GM12878 (cell line): ENCODE measurements at regions not wholly inside any gene's neighbourhood (a gene's known extent, or its start where the extent isn't known, plus 50 kb on each side); places are given as distances from the start of the nearest gene placed in this dataset.

Experiments
- ATAC-seq: fragments of 200-7000 bp; cut with Tn5 transposase; 3 replicates; pipeline ENCODE4 v1.9.1; 2020; ENCODE audit warnings: mild to moderate bottlenecking, moderate library complexity
- BruUV-seq: library from RNA; stranded (reverse); fragments of 400-500 nt; replicated peaks from 2 replicates; lab custom pipeline; 2021; lab: Mats Ljungman, UMichigan
- CTCF ChIA-PET: fragments of 300-600 bp; sonication (Branson Sonifier 250); formaldehyde crosslinking; extraction: SDS; loops from one replicate; lab custom pipeline; 2021; ENCODE audit warnings: inconsistent platforms; lab: Yijun Ruan, JAX
- POLR2A ChIA-PET: fragments of 350-600 bp; formaldehyde crosslinking; extraction: SDS; loops from one replicate; lab custom pipeline; 2021; ENCODE audit warnings: inconsistent platforms; lab: Charles Lee
- RAD21 ChIA-PET: fragments of 300-600 bp; sonication (Branson Sonifier 250); formaldehyde crosslinking; loops from one replicate; lab custom pipeline; 2023; ENCODE audit warnings: antibody characterized with exemption; ENCODE audit not compliant: unreplicated experiment; lab: Charles Lee
- SMC1A ChIA-PET: fragments of 300-600 bp; sonication (Branson Sonifier 250); formaldehyde crosslinking; loops from one replicate; lab custom pipeline; 2023; ENCODE audit not compliant: unreplicated experiment, uncharacterized antibody; lab: Charles Lee
- DNase-seq: peaks from one replicate; pipeline ENCODE4 v3.0.0-alpha.2; 2011; ENCODE audit warnings: low read depth, low spot score
- FAIRE-seq: peaks from 3 replicates; lab custom pipeline; 2011; peaks lifted over from hg19 to GRCh38; lab: Jason Lieb, UNC
- H2AFZ ChIP-seq: 2 replicates; pipeline ENCODE4 v1.6.0; 2011; ENCODE audit warnings: low read depth, low read length, control low read depth; ENCODE audit not compliant: control insufficient read depth
- H3K27ac ChIP-seq: 2 replicates; pipeline ENCODE4 v1.5.1; 2011; ENCODE audit warnings: control low read depth; ENCODE audit not compliant: control insufficient read depth, insufficient read depth
- H3K27me3 ChIP-seq, 2 experiments: replicated peaks in 1 of 2; 2 replicates each; pipeline versions ENCODE4 v1.6.0 to v1.6.1; 2011; ENCODE audit warnings: low read length in 1 of 2; ENCODE audit not compliant: control insufficient read depth in 2 of 2, insufficient read depth in 2 of 2
- H3K36me3 ChIP-seq, 2 experiments: 2 replicates each; pipeline ENCODE4 v1.5.1; 2011; ENCODE audit warnings: low read length in 1 of 2; ENCODE audit not compliant: control insufficient read depth in 2 of 2, insufficient read depth in 2 of 2
- H3K4me1 ChIP-seq: 2 replicates; pipeline ENCODE4 v1.6.1; 2011; ENCODE audit warnings: mild to moderate bottlenecking, low read length, moderate library complexity, mixed read lengths; ENCODE audit not compliant: control insufficient read depth, insufficient read depth
- H3K4me2 ChIP-seq: 2 replicates; pipeline ENCODE4 v1.6.0; 2011; ENCODE audit warnings: control low read depth; ENCODE audit not compliant: control insufficient read depth, insufficient read depth
- H3K4me3 ChIP-seq: fragments of 200-600 bp; sonication (generic); 2 replicates; pipeline ENCODE4 v1.5.1; 2016
- H3K79me2 ChIP-seq: 2 replicates; pipeline ENCODE4 v1.6.0; 2011; ENCODE audit warnings: low read length; ENCODE audit not compliant: control insufficient read depth, insufficient read depth
- H3K9ac ChIP-seq: 2 replicates; pipeline ENCODE4 v1.8.0; 2011; ENCODE audit warnings: low read length, control low read depth, mixed read lengths; ENCODE audit not compliant: control insufficient read depth, insufficient read depth
- H3K9me3 ChIP-seq: replicated peaks from 3 replicates; pipeline ENCODE4 v1.5.1; 2011; ENCODE audit warnings: mild to moderate bottlenecking, low read length; ENCODE audit not compliant: control insufficient read depth, insufficient read depth
- H4K20me1 ChIP-seq: 2 replicates; pipeline ENCODE4 v1.6.0; 2011; ENCODE audit not compliant: control insufficient read depth, insufficient read depth
- CBX5 ChIP-seq: sonication (generic); IDR thresholded peaks from 2 replicates; pipeline ENCODE4 v1.6.1; 2016; ENCODE audit warnings: low read depth, moderate library complexity, mild to moderate bottlenecking, inconsistent platforms
- FOS ChIP-seq: IDR thresholded peaks from 3 replicates; pipeline ENCODE4 v1.6.1; 2011; ENCODE audit warnings: borderline replicate concordance; ENCODE audit not compliant: insufficient read length; ENCODE audit errors: extremely low read depth
- KAT2A ChIP-seq: conservative IDR thresholded peaks from 2 replicates; pipeline ENCODE4 v1.6.1; 2011; ENCODE audit warnings: low read depth, low read length; ENCODE audit not compliant: control insufficient read depth
- MYB ChIP-seq: fragments of 150-350 bp; IDR thresholded peaks from 2 replicates; pipeline ENCODE4 v1.6.1; 2014; ENCODE audit warnings: mild to moderate bottlenecking, low read depth, low read length, borderline replicate concordance
- NFYA ChIP-seq: IDR thresholded peaks from 2 replicates; pipeline ENCODE4 v1.6.1; 2011; ENCODE audit warnings: low read depth, mild to moderate bottlenecking, low read length, improper control_type of control experiment, borderline replicate concordance
- NFYB ChIP-seq: IDR thresholded peaks from 2 replicates; pipeline ENCODE4 v1.6.1; 2011; ENCODE audit warnings: low read depth, mild to moderate bottlenecking, low read length, improper control_type of control experiment, moderate library complexity; ENCODE audit not compliant: insufficient read depth
- NR2F1 ChIP-seq: fragments of 450-650 bp; conservative IDR thresholded peaks from 2 replicates; pipeline ENCODE4 v1.6.1; 2017; ENCODE audit warnings: mild to moderate bottlenecking
- PBX3 ChIP-seq: IDR thresholded peaks from 2 replicates; pipeline ENCODE4 v1.6.1; 2011; ENCODE audit warnings: mild to moderate bottlenecking, low read depth, low read length, moderate library complexity; ENCODE audit not compliant: insufficient replicate concordance
- SIN3A ChIP-seq: IDR thresholded peaks from 2 replicates; pipeline ENCODE4 v1.6.1; 2012; ENCODE audit warnings: low read depth, low read length, improper control_type of control experiment
- SMAD5 ChIP-seq: IDR thresholded peaks from 2 replicates; pipeline ENCODE4 v1.6.1; 2016; ENCODE audit warnings: antibody characterized with exemption, low read depth
- YY1 ChIP-seq: IDR thresholded peaks from 2 replicates; pipeline ENCODE4 v1.6.1; 2011; ENCODE audit warnings: low read depth, mild to moderate bottlenecking, low read length
- ZNF592 ChIP-seq: fragments of 450-650 bp; IDR thresholded peaks from 2 replicates; pipeline ENCODE4 v1.6.1; 2017; ENCODE audit warnings: mild to moderate bottlenecking, moderate library complexity
- WGBS: methylation state at CpG from one replicate; pipeline ENCODE4 v1.1.6; 2016; ENCODE audit warnings: low lambda C conversion rate; ENCODE audit not compliant: insufficient replicate concordance, insufficient coverage; ENCODE audit errors: missing lambda C conversion rate; 5-methylcytosine and 5-hydroxymethylcytosine counted together
- in situ Hi-C: fragments of 300-500 bp; cut with MboI; formaldehyde crosslinking; loops from 9 replicates; pipeline ENCODE4 v1.14.3; 2018; ENCODE audit warnings: mixed read lengths
- intact Hi-C: fragments of 100-400 bp; cut with micrococcal nuclease; formaldehyde crosslinking; loops from one replicate; pipeline ENCODE4 v1.14.2; 2022; ENCODE audit not compliant: unreplicated experiment

GRCh38 chr4:16329797-16330134 lies 103.5 kb upstream of the TAPT1 start:
- no peak for FAIRE-seq
- in situ Hi-C loops (no loop called here), intact Hi-C loops (no loop called here)
- no peak for DNase-seq
- no TSS peak for BruUV-seq
- H3K79me2 ChIP-seq = no peaks in the 10 kb centered on the region
- ChIA-PET RAD21 (no interaction called here), SMC1A (no interaction called here), CTCF (no interaction called here), POLR2A (no interaction called here)
- TF ChIP-seq MYB (no peak), NR2F1 (no peak), SMAD5 (no peak)
- no peaks in the 10 kb centered on the region for H4K20me1 ChIP-seq
- no peak overlapping the region for H3K4me2 ChIP-seq
- H2AFZ ChIP-seq = no peak overlapping the region
- no peak overlapping the region for H3K27ac ChIP-seq
- H3K36me3 ChIP-seq = no peaks in the 10 kb centered on the region
- H3K9me3 ChIP-seq = no peaks in the 10 kb centered on the region
- no peak overlapping the region for H3K4me3 ChIP-seq
- 0% methylated on average over 1 of the region's 1 CpG for WGBS
- ATAC-seq = no peak
- no peaks in the 10 kb centered on the region for H3K4me1 ChIP-seq
- no peaks in the 10 kb centered on the region for H3K27me3 ChIP-seq
- H3K9ac ChIP-seq = no peak overlapping the region

GRCh38 chr4:16329125-16329796 lies 103.0 kb upstream of the TAPT1 start:
- FAIRE-seq = no peak
- Histone ChIP-seq H2AFZ (no peak overlapping the region), H3K4me1 (no peaks in the 10 kb centered on the region), H3K79me2 (no peaks in the 10 kb centered on the region), H3K4me3 (no peak overlapping the region), H3K27ac (no peak overlapping the region), H3K4me2 (no peak overlapping the region), H3K9ac (no peak overlapping the region), H4K20me1 (no peaks in the 10 kb centered on the region), H3K36me3 (no peaks in the 10 kb centered on the region), H3K27me3 (no peaks in the 10 kb centered on the region), H3K9me3 (no peaks in the 10 kb centered on the region)
- DNase-seq = no peak
- BruUV-seq = no TSS peak
- ChIA-PET RAD21 (no interaction called here), POLR2A (no interaction called here), CTCF (no interaction called here), SMC1A (no interaction called here)
- intact Hi-C loops = no loop called here
- 29% methylated on average over 2 of the region's 2 CpGs for WGBS
- ATAC-seq = no peak
- in situ Hi-C loops = no loop called here
- TF ChIP-seq FOS = no peak
- no peak for TF ChIP-seq NFYA
- no peak for TF ChIP-seq YY1
- no peak for TF ChIP-seq PBX3
- no peak for TF ChIP-seq NFYB
- TF ChIP-seq CBX5 = no peak
- no peak for TF ChIP-seq SIN3A
- no peak for TF ChIP-seq KAT2A
- no peak for TF ChIP-seq ZNF592
